GM23338 (cell line): ENCODE measurements at regions not wholly inside any gene's neighbourhood (a gene's known extent, or its start where the extent isn't known, plus 50 kb on each side); places are given as distances from the start of the nearest gene placed in this dataset.

Source experiments
- CREB1 ChIP-seq: fragments of 250-450 bp; sonication (Bioruptor Pico); IDR thresholded peaks from 2 replicates; pipeline ENCODE4 v1.5.0; 2020; ENCODE audit warnings: low read depth, mild to moderate bottlenecking, moderate library complexity
- EZH2 ChIP-seq: fragments of 200-600 bp; sonication (generic); IDR thresholded peaks from one replicate; pipeline ENCODE4 v1.8.0; 2017; ENCODE audit warnings: antibody characterized with exemption, mild to moderate bottlenecking, low read depth; ENCODE audit not compliant: unreplicated experiment

- TF ChIP-seq CREB1 (CRISPR knock-in tag) (no peak), EZH2 (no peak)
These were observed 525.8 kb upstream of the FTMT start for GRCh38 chr5:121325930-121326329.
